PC-3 (cell line): ENCODE measurements at regions not wholly inside any gene's neighbourhood (a gene's known extent, or its start where the extent isn't known, plus 50 kb on each side); places are given as distances from the start of the nearest gene placed in this dataset.

Experiments used
- ATAC-seq: fragments of 200-7000 bp; cut with Tn5 transposase; 2 replicates; pipeline ENCODE4 v1.9.1; 2020; ENCODE audit warnings: mild to moderate bottlenecking, moderate library complexity
- BruUV-seq: library from RNA; stranded (reverse); fragments of 400-500 nt; replicated peaks from 2 replicates; lab custom pipeline; 2021; lab: Mats Ljungman, UMichigan
- CTCF ChIA-PET: fragments of 300-600 bp; sonication (Branson Sonifier 250); formaldehyde crosslinking; loops from one replicate; lab custom pipeline; 2022; ENCODE audit warnings: antibody characterized with exemption; lab: Charles Lee
- POLR2A ChIA-PET: fragments of 300-600 bp; sonication (Branson Sonifier 250); formaldehyde crosslinking; loops from one replicate; lab custom pipeline; 2022; ENCODE audit warnings: antibody characterized with exemption; ENCODE audit not compliant: unreplicated experiment; lab: Charles Lee
- DNase-seq: peaks from one replicate; pipeline ENCODE4 v3.0.0-alpha.2; 2015
- H2AFZ ChIP-seq: fragments of 300-600 bp; sonication (generic); 2 replicates; pipeline ENCODE4 v1.6.0; 2016; ENCODE audit warnings: antibody characterized with exemption, low read length
- H3F3A ChIP-seq: fragments of 300-600 bp; sonication (generic); one replicate; pipeline ENCODE4 v1.6.0; 2017; ENCODE audit warnings: antibody characterized with exemption, low read length, control low read depth, mild to moderate bottlenecking; ENCODE audit not compliant: unreplicated experiment
- H3K27ac ChIP-seq: fragments of 300-600 bp; sonication (generic); 2 replicates; pipeline ENCODE4 v1.5.1; 2016; ENCODE audit warnings: mild to moderate bottlenecking, low read length
- H3K27me3 ChIP-seq: fragments of 300-600 bp; sonication (generic); 2 replicates; pipeline ENCODE4 v1.6.1; 2016; ENCODE audit warnings: low read length, mixed read lengths
- H3K36me3 ChIP-seq: fragments of 300-600 bp; sonication (generic); 2 replicates; pipeline ENCODE4 v1.6.1; 2016; ENCODE audit warnings: low read depth, mixed run types, low read length, mixed read lengths
- H3K4me1 ChIP-seq: fragments of 300-600 bp; sonication (generic); 2 replicates; pipeline ENCODE4 v1.5.1; 2016; ENCODE audit warnings: low read length; ENCODE audit not compliant: insufficient read depth
- H3K4me2 ChIP-seq: fragments of 300-600 bp; sonication (generic); 2 replicates; pipeline ENCODE4 v1.6.0; 2016; ENCODE audit warnings: low read length
- H3K4me3 ChIP-seq: fragments of 300-600 bp; sonication (generic); 2 replicates; pipeline ENCODE4 v1.5.1; 2016; ENCODE audit warnings: mild to moderate bottlenecking, low read length, mixed read lengths
- H3K79me2 ChIP-seq: fragments of 300-600 bp; sonication (generic); 2 replicates; pipeline ENCODE4 v1.6.1; 2017; ENCODE audit warnings: low read length, mixed read lengths
- H3K9ac ChIP-seq: fragments of 300-600 bp; sonication (generic); 2 replicates; pipeline ENCODE4 v1.6.0; 2016; ENCODE audit warnings: mild to moderate bottlenecking, low read length
- H3K9me2 ChIP-seq: fragments of 300-600 bp; sonication (generic); replicated peaks from 2 replicates; pipeline ENCODE4 v1.6.1; 2016; ENCODE audit warnings: mixed run types, low read length, mixed read lengths
- H3K9me3 ChIP-seq: fragments of 300-600 bp; sonication (generic); 2 replicates; pipeline ENCODE4 v1.6.1; 2016; ENCODE audit warnings: low read length, mixed read lengths
- H4K20me1 ChIP-seq: fragments of 300-600 bp; sonication (generic); 2 replicates; pipeline ENCODE4 v1.6.1; 2016; ENCODE audit warnings: low read length, mixed read lengths
- CTCF ChIP-seq: fragments of 300-600 bp; sonication (generic); conservative IDR thresholded peaks from 2 replicates; pipeline ENCODE4 v1.5.1; 2017; ENCODE audit warnings: antibody characterized with exemption, low read depth, mild to moderate bottlenecking, low read length
- EZH2 ChIP-seq: fragments of 300-600 bp; sonication (generic); IDR thresholded peaks from one replicate; pipeline ENCODE4 v1.6.1; 2017; ENCODE audit warnings: antibody characterized with exemption, mild to moderate bottlenecking, low read length; ENCODE audit not compliant: unreplicated experiment
- EZH2phosphoT487 ChIP-seq: fragments of 300-600 bp; sonication (generic); IDR thresholded peaks from 2 replicates; pipeline ENCODE4 v1.6.1; 2018; ENCODE audit warnings: mild to moderate bottlenecking, antibody characterized with exemption, low read length, borderline replicate concordance
- intact Hi-C: fragments of 100-400 bp; cut with micrococcal nuclease; formaldehyde crosslinking; loops from 2 replicates; pipeline ENCODE4 v1.9.0; 2023

GRCh38 chr9:13762209-13762608 is 482.7 kb upstream of the MPDZ start:
- H3K27me3 ChIP-seq, result no peaks in the 10 kb centered on the region
- ATAC-seq (no peak), DNase-seq (no peak)
- no peak for TF ChIP-seq CTCF
- TF ChIP-seq EZH2, result no peak
- TF ChIP-seq EZH2phosphoT487, result no peak
- no peaks in the 10 kb centered on the region for H3K9me3 ChIP-seq
- no peaks in the 10 kb centered on the region for H3K9me2 ChIP-seq
- POLR2A ChIA-PET, result no interaction called here
- BruUV-seq, result no TSS peak
- no peak overlapping the region for H3K4me3 ChIP-seq
- H3K36me3 ChIP-seq, result no peaks in the 10 kb centered on the region
- H2AFZ ChIP-seq, result no peak overlapping the region
- H3K4me2 ChIP-seq, result no peak overlapping the region
- no peaks in the 10 kb centered on the region for H3K4me1 ChIP-seq
- intact Hi-C loops, result no loop called here
- no peaks in the 10 kb centered on the region for H3K79me2 ChIP-seq
- no peak overlapping the region for H3K27ac ChIP-seq
- no peaks in the 10 kb centered on the region for H4K20me1 ChIP-seq
- CTCF ChIA-PET, result no interaction called here
- no peaks in the 10 kb centered on the region for H3F3A ChIP-seq
- no peak overlapping the region for H3K9ac ChIP-seq

- Histone ChIP-seq H4K20me1 (no peaks in the 10 kb centered on the region), H3K4me3 (no peak overlapping the region), H3K4me2 (no peak overlapping the region), H3K9me2 (no peaks in the 10 kb centered on the region), H3K9me3 (no peaks in the 10 kb centered on the region), H3F3A (no peaks in the 10 kb centered on the region), H2AFZ (no peak overlapping the region), H3K79me2 (no peaks in the 10 kb centered on the region), H3K9ac (no peak overlapping the region), H3K36me3 (no peaks in the 10 kb centered on the region), H3K4me1 (no peaks in the 10 kb centered on the region), H3K27ac (no peak overlapping the region), H3K27me3 (no peaks in the 10 kb centered on the region)
- DNase-seq (no peak), ATAC-seq (no peak)
- ChIA-PET CTCF (no interaction called here), POLR2A (no interaction called here)
- BruUV-seq, result no TSS peak
- TF ChIP-seq EZH2phosphoT487 (no peak), CTCF (no peak), EZH2 (no peak)
- intact Hi-C loops, result no loop called here
Measured at GRCh38 chr9:13759551-13759950, 480.1 kb upstream of the MPDZ start.

- BruUV-seq, result no TSS peak
- DNase-seq (no peak), ATAC-seq (no peak)
- intact Hi-C loops, result no loop called here
- Histone ChIP-seq H4K20me1 (no peaks in the 10 kb centered on the region), H3K9me3 (no peaks in the 10 kb centered on the region), H3K9me2 (no peaks in the 10 kb centered on the region), H3K27ac (no peak overlapping the region), H2AFZ (no peak overlapping the region), H3K27me3 (no peaks in the 10 kb centered on the region), H3K4me2 (no peak overlapping the region), H3K4me1 (no peaks in the 10 kb centered on the region), H3K36me3 (no peaks in the 10 kb centered on the region), H3K9ac (no peak overlapping the region), H3K4me3 (no peak overlapping the region), H3K79me2 (no peaks in the 10 kb centered on the region), H3F3A (no peaks in the 10 kb centered on the region)
- TF ChIP-seq CTCF, result no peak
- ChIA-PET CTCF (no interaction called here), POLR2A (no interaction called here)
Measured at GRCh38 chr9:13758936-13759335, 479.4 kb upstream of the MPDZ start.
